ENCODE measurements at regions not wholly inside any gene's neighbourhood (a gene's known extent, or its start where the extent isn't known, plus 50 kb on each side); places are given as distances from the start of the nearest gene placed in this dataset.
A peak's percentile ranks its signal among the peaks of the same experiment; 100 is the strongest.
"Not testable (repeated sequence)": the region's sequence is repeated elsewhere in the genome, so short reads cannot be mapped to it uniquely, and the experiment has no call there.

DNA sequence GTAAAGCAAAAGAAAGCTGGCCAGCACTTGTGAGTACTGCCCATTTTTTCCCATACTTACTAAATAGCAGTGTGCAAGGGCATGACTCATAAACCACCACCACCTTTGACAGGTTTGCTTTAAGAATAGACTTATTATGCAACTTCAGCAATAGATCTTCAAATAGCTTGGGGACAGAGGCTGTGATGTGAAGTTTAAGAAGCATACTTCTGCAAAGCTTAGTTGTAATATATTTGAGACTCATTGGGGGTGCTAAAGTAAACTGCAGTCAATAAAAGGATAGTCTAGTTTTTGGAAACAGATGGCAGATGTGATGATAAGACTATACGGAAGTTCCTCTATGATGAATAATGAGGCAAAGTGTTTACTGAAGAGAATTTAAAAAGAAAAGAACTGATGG is 210.0 kb downstream of the PLA2G4A start:
- no peak for DNase-seq (ENCODE audit: low spot score)

DNA sequence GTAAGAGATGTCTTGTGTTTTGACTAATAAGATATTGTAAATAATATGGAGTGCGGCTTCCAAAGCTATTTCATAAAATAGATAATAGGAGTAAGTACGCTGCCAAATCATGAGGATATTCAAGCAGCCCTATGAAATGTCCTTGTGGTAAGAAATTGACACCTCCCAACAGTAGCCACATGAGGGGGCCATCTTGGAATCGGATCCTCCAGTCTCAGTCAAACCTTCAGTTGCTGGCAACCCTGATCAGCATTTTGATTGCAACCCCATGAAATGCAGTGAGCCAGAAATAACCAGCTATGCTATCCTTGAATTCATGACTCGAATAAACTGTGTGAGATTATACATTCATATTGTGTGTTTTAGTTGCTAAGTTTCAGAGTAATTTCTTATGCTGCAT is 212.4 kb downstream of the PLA2G4A start:
- DNase-seq (ENCODE audit: low spot score): no peak

DNA sequence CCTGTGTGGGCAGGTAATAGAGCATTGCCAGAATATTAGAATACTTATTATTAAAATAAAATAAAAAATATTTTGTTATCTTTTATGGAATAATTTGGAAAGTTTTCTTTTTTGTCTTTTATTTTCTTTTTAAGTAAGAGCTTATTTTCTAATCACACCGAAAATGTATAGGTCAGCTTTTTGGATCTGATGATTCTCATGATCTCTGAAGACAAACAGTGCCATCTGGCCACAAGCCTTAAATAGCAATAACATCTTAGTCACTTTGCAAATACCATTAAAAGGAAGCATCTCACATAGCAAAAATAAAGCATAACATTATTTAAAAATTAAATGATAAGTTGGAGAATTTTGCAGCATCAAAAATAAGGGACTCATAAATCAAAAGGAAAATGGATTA is 213.8 kb downstream of the PLA2G4A start:
- no peak for DNase-seq (ENCODE audit: low spot score)

DNA sequence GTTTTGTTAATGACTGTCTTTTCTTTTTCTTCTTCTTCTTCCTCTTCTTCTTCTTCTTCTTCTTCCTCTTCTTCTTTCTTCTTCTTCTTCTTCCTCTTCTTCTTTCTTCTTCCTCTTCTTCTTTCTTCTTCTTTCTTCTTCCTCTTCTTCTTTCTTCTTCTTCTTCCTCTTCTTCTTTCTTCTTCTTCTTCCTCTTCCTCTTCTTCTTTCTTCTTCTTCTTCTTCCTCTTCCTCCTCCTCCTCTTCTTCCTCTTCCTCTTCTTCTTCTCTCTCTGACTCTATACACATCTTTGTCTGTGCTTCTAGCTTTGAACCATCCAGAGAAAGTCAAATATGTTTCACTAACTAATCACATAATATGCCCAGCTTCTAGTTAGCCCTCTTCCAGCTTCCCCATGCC is 214.7 kb downstream of the PLA2G4A start:
- DNase-seq (ENCODE audit: low spot score): not testable (repeated sequence)

DNA sequence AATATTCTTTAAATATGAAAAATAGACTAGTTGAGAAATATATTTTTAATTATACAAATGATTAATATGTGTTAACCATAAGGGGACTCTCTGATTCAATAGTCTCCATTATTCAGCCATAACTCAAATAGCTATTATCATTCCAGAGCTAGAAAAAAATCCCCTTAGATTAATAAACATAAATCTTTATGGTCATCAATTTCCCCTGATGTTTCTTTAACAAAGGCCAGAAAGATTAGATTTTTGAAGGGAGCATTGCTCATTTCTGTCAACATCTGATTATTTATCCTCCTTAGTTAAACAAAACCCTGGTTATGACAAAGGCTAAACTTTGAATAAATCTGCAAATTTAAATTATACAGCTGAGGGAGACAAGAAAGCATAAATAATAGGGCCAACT is 215.7 kb downstream of the PLA2G4A start:
- DNase-seq (ENCODE audit: low spot score): no peak

- no peak for DNase-seq (ENCODE audit: low spot score)
Measured at GRCh38 chr1:187045371-187045770, 216.6 kb downstream of the PLA2G4A start.

GRCh38 chr1:187046293-187046692 is 217.5 kb downstream of the PLA2G4A start:
- no peak for DNase-seq (ENCODE audit: low spot score)

GRCh38 chr1:187047298-187047697 is 218.5 kb downstream of the PLA2G4A start:
- DNase-seq (ENCODE audit: low spot score): no peak

DNA sequence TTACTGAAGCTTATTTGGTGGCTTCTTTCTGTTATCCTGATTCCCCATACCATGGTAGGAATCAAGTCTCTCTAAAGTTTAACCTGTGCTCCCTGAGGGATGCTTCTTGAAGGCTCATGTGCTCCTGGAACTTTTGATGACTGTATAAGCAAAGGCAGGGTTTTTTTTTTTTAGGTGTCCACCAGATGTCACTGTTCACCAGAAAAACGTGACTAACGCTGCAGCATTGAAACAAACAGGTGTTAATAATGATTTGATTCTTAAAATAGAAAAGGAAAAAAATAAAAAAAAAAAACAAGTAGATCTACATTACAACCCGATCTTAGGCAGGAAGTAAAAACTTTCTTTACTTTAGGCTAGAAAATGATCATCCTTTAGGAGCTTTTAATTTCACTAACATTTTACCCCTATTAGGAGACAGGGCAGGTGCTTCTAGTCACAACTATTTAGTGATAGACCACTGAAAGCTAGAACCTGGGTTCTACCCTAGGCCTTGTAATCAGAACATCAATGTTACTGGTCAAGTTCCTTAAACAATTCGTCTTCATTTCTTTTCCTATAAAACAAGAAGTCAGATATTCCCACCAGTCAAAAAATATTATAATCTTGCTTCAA is 223.0 kb downstream of the PLA2G4A start:
- DNase-seq (ENCODE audit: low spot score): peak; percentile 46

DNA sequence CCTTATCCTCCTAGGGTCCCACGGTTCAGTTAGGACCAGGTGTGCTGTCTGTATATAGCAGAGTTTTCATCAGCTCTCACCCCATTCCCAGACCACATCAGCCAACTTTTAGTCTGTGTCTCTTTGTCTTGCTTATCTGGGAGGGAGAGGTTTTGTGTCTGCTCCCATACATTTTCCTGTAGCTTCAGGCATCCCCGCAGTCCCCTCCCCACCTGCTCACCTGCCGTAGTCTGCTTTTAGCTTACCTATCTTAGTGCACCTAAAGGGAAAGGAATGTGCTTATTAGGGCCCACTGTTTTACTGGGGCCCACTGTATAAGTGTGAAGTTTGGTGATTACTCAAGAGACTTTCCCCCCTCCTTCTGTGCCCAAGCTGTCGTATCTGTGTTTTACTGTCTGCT is 225.1 kb downstream of the PLA2G4A start:
- no peak for DNase-seq (ENCODE audit: low spot score)

DNA sequence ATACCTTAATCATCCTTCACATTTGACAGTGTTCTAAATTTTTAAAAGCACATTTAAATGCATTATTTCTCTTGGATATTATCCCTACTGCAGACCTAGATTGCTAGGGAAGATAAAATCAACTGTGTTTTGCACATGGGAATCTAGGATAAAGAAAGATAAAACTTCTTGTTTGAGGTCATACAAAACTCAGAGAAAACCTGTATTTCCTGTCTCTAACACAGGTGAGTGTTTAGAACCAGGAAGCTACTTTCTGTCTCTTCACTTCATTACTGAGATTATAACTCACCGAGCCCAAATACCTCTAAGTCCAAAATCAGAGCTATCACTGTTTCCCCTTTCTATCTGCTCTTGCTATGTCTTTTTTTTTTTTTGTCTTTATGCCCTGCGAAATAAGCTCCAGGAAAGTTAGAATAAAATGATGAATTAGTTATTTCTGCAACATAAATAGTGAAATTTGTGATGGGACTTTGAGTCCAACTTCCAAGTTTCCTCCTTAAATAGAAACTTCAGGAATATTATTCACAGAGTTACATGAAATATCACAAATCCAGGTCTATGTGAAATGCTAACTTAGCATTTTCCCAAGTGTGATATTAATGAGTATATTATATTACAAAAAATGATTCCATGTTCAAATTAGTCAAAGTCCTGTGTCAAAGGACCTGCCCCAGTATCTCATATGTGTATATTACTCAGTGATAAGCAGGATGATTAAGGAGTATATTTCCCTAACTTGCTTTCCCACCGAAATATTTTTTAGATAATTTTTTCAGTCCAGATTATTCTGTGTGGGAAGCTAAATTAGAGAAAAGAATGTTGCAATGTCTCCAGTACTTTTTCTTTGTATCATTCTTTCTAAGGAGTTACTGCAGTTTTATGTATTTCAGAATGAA is 226.4 kb downstream of the PLA2G4A start:
- DNase-seq (ENCODE audit: low spot score): no peak

DNA sequence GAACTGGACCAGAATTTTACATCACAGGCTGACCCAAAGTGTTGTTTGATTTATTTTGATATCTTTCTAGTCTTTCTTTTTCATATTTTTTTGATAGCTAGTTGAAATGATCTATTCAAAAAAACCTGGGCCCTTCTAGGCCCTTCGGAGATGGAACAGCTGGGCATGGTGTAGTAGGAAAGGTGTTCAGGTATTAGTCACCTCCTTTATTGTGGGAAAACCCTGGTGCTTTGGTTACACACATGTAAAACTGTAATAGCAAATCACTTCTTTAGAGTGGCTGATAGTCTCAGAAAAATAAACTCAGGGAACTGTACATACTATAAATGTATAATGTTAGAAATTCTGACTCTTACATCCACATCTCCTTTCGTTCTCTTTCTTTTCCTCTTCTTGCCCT is 234.5 kb downstream of the PLA2G4A start:
- DNase-seq (ENCODE audit: low spot score): no peak

DNA sequence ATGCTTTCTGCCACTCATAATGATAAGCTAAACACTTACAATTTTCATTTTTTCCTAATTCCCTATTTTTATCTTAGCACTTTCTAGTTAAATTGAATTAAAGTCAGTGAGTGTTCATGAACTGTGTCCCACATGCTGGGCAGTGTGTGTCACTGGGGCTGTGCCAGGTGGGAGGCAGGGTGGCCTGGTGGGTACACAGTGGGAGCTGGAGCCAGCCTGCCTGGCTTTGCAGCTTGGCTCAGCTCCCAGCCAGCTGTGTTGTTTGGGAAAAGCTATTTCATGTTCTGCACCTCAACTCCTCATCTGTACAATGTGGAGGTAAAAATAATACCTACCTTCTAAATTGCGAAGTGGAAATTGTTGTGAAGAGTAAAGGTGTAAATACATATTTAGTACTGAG is 238.4 kb downstream of the PLA2G4A start:
- DNase-seq (ENCODE audit: low spot score): no peak

- DNase-seq (ENCODE audit: low spot score): no peak
Measured at GRCh38 chr1:187070076-187070475, 241.3 kb downstream of the PLA2G4A start.

DNA sequence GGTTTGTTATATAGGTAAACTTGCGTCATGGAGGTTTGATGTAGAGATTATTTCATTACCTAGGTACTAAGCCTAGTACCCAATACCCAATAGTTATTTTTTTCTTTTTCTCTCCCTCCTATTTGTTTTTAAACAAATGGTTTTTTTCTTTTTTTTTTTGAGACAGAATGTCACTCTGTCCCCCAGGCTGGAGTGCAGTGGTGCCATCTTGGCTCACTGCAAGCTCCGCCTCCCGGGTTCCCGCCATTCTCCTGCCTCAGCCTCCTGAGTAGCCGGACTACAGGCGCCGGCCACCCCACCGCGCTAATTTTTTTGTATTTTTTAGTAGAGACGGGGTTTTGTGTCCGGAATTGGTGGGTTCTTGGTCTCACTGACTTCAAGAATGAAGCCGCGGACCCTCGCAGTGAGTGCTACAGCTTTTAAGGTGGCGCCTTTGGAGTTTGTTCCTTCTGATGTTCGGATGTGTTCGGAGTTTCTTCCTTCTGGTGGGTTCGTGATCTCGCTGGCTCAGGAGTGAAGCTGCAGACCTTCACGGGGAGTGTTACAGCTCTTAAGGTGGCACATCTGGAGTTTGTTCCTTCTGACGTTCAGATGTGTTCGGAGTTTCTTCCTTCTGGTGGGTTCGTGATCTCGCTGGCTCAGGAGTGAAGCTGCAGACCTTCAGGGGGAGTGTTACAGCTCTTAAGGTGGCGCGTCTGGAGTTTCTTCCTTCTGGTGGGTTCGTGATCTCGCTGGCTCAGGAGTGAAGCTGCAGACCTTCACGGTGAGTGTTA is 243.7 kb downstream of the PLA2G4A start:
- DNase-seq (ENCODE audit: low spot score): not testable (repeated sequence)

- DNase-seq (ENCODE audit: low spot score): not testable (repeated sequence)
Measured at GRCh38 chr1:187073035-187073560, 244.3 kb downstream of the PLA2G4A start.

GRCh38 chr1:187073634-187074245 is 245.0 kb downstream of the PLA2G4A start:
- DNase-seq (ENCODE audit: low spot score): not testable (repeated sequence)

GRCh38 chr1:187074445-187075048 is 245.8 kb downstream of the PLA2G4A start:
- no peak for DNase-seq (ENCODE audit: low spot score)

DNA sequence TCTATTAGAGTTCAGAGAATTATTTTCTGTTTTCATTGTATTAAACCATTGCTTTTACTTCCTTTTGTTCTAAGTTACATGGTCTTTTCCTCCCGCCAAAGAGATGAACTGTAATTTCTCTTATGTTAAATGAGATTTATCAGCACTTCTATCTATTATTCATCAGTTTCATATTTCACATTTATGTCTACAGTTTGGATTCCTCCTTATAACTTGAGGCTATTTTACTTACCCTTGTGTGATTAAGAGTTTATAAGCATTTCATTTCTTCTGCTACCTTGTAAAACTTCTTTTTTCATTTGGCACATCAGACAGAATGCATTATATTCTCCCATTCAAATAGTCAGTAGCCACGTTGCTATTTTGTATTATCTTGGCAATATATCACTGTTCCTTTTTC is 248.2 kb downstream of the PLA2G4A start:
- no peak for DNase-seq (ENCODE audit: low spot score)

GRCh38 chr1:187078321-187078720 is 249.6 kb downstream of the PLA2G4A start:
- DNase-seq (ENCODE audit: low spot score): no peak

DNA sequence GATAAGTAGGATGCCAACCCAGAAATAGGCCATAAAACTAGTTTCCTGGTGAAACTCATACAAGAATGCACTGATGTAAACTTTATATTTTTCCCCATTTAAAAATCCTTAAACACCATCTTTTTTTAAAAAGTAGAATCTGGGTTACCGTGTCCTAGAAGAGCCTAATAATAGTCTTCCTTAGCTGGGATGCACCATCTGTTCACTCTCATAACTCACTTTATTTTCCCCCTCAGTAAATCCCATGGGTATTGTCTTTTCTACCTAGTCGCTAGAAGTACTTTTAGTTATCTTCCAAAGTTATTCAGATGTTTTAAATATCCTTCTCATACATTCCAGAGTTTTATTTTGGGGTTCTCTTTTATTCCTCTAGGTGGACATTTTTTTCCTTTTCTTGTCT is 250.2 kb downstream of the PLA2G4A start:
- no peak for DNase-seq (ENCODE audit: low spot score)

DNA sequence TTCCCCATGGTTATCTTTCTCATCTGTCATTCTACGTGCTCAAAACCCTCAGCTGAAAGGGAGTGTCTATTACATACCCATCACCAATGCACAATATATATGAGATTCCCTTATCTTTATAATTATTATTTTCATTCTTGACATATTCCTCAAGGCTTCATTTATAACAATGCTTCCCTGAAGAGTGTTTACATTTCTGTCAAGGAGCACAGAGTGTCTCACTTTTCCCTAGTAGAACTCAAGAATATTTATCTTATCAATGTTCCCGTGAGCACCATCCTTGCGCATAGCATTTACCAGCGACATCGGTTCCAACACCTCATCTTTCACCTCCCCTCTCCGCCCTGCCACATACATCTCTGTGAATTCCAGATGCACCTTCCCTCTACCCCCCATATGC is 250.6 kb downstream of the PLA2G4A start:
- DNase-seq (ENCODE audit: low spot score): no peak

Measured in LoVo (cell line).